ENCODE measurements at regions not wholly inside any gene's neighbourhood (a gene's known extent, or its start where the extent isn't known, plus 50 kb on each side); places are given as distances from the start of the nearest gene placed in this dataset.

DNA sequence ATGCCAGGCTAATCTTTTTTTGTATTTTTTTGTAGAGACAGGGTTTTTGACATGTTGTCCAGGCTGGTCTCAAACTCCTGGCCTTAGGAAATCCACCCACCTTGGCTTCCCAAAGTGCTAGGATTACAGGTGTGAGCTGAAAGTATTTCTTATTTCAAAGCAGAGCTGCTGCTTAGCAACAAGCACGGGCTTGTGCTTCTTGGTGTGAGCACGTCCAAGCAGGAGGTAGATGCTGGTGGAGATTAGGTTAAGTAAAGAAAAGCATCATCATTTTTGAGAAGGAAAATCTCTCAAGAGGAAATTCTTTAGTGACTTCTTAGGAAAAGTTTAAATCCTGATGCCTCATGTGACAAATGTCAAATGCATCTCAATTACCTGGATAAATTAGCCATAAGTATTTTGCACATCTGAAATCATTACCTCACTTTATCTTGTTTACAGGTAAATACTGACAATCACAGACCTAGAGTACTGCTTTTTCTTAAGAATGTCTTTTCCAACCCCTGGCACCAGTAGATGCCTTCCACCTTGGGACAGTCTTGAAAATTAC is 431.8 kb upstream of the FZD8 start:
- no peaks in the 10 kb centered on the region for H3K4me1 ChIP-seq (replicated peaks; ENCODE audit: insufficient read depth)
- ChIA-PET CTCF (no interaction called here), POLR2A (ENCODE audit: unreplicated experiment) (no interaction called here)

GRCh38 chr10:36068542-36068941 is 426.4 kb upstream of the FZD8 start:
- Histone ChIP-seq H3K9me3 (ENCODE audit: insufficient read depth, low read depth) (no peaks in the 10 kb centered on the region), H4K20me1 (ENCODE audit: insufficient read depth) (no peaks in the 10 kb centered on the region), H3F3A (ENCODE audit: insufficient read depth, low read depth) (no peaks in the 10 kb centered on the region), H3K36me3 (ENCODE audit: low read depth) (no peaks in the 10 kb centered on the region), H2AFZ (no peak overlapping the region), H3K79me2 (ENCODE audit: low read depth) (no peaks in the 10 kb centered on the region), H3K4me1 (replicated peaks; ENCODE audit: insufficient read depth) (no peaks in the 10 kb centered on the region), H3K27me3 (ENCODE audit: insufficient read depth, low read depth) (no peaks in the 10 kb centered on the region; the same call in 1 of the 2 replicates), H3K4me3 (no peak overlapping the region), H3K27ac (no peak overlapping the region), H3K4me2 (no peak overlapping the region), H3K9me2 (ENCODE audit: insufficient read depth) (no peaks in the 10 kb centered on the region)
- intact Hi-C loops (cut with micrococcal nuclease; ENCODE audit: unreplicated experiment) = no loop called here
- no TSS peak for BruUV-seq (replicated peaks)
- ChIA-PET CTCF (no interaction called here), POLR2A (ENCODE audit: unreplicated experiment) (no interaction called here)
- TF ChIP-seq EZH2 (IDR thresholded peaks at IDR 0.05; ENCODE audit: low read depth) (no peak), CTCF (conservative IDR thresholded peaks at IDR 0.05) (no peak)
- no peak for DNase-seq

More for the DNA sequence above, 431.8 kb upstream of the FZD8 start:
- intact Hi-C loops (cut with micrococcal nuclease; ENCODE audit: unreplicated experiment) = no loop called here
- Histone ChIP-seq H3K79me2 (ENCODE audit: low read depth) (no peaks in the 10 kb centered on the region), H4K20me1 (ENCODE audit: insufficient read depth) (no peaks in the 10 kb centered on the region), H3K4me2 (no peak overlapping the region), H3K9me2 (ENCODE audit: insufficient read depth) (no peaks in the 10 kb centered on the region), H3K9me3 (ENCODE audit: insufficient read depth, low read depth) (no peaks in the 10 kb centered on the region), H3K27me3 (ENCODE audit: insufficient read depth, low read depth) (no peaks in the 10 kb centered on the region), H3K27ac (no peak overlapping the region), H3K4me3 (no peak overlapping the region), H2AFZ (no peak overlapping the region), H3K36me3 (ENCODE audit: low read depth) (no peaks in the 10 kb centered on the region), H3F3A (ENCODE audit: insufficient read depth, low read depth) (no peaks in the 10 kb centered on the region)
- DNase-seq = no peak
- no TSS peak for BruUV-seq (replicated peaks)
- TF ChIP-seq EZH2 (IDR thresholded peaks at IDR 0.05; ENCODE audit: low read depth) = no peak
- no peak for TF ChIP-seq CTCF (conservative IDR thresholded peaks at IDR 0.05)

DNA sequence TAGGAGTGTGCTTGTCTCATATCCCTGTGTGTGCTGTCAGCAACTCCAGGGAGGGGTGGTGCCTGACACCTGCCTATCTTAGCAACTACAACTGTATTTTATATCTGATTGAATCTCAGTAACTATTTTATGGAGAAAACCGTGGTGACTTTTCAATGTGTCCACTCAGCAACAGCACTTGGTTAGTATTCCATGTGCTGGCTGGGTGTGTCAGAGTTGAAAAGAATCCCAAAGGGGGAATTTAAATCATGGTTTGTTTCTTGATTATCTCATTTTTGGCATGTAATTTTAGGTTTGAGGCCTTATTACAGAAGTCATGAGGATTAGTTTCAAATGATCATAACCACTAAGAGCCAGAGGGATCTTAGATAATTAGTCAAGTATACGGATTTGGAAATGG is 425.7 kb upstream of the FZD8 start:
- Histone ChIP-seq H3F3A (ENCODE audit: insufficient read depth, low read depth) (no peaks in the 10 kb centered on the region), H3K9me2 (ENCODE audit: insufficient read depth) (no peaks in the 10 kb centered on the region), H3K36me3 (ENCODE audit: low read depth) (no peaks in the 10 kb centered on the region), H4K20me1 (ENCODE audit: insufficient read depth) (no peaks in the 10 kb centered on the region), H2AFZ (no peak overlapping the region), H3K27me3 (ENCODE audit: insufficient read depth, low read depth) (no peaks in the 10 kb centered on the region; the same call in 1 of the 2 replicates), H3K27ac (no peak overlapping the region), H3K9me3 (ENCODE audit: insufficient read depth, low read depth) (no peaks in the 10 kb centered on the region), H3K4me3 (no peak overlapping the region), H3K79me2 (ENCODE audit: low read depth) (no peaks in the 10 kb centered on the region), H3K4me2 (no peak overlapping the region), H3K4me1 (replicated peaks; ENCODE audit: insufficient read depth) (no peaks in the 10 kb centered on the region)
- no TSS peak for BruUV-seq (replicated peaks)
- no peak for DNase-seq
- TF ChIP-seq EZH2 (IDR thresholded peaks at IDR 0.05; ENCODE audit: low read depth) = no peak
- no peak for TF ChIP-seq CTCF (conservative IDR thresholded peaks at IDR 0.05)
- POLR2A ChIA-PET (ENCODE audit: unreplicated experiment) = no interaction called here
- CTCF ChIA-PET = no interaction called here
- intact Hi-C loops (cut with micrococcal nuclease; ENCODE audit: unreplicated experiment) = no loop called here
